PC-9 (cell line): ENCODE measurements at regions not wholly inside any gene's neighbourhood (a gene's known extent, or its start where the extent isn't known, plus 50 kb on each side); places are given as distances from the start of the nearest gene placed in this dataset.

Experiments
- BruUV-seq: library from RNA; stranded (reverse); fragments of 400-500 nt; replicated peaks from 2 replicates; lab custom pipeline; 2021; lab: Mats Ljungman, UMichigan
- CTCF ChIA-PET: fragments of 300-600 bp; sonication (Branson Sonifier 250); formaldehyde crosslinking; loops from one replicate; lab custom pipeline; 2022; ENCODE audit warnings: antibody characterized with exemption; lab: Charles Lee
- POLR2A ChIA-PET: fragments of 300-600 bp; sonication (Branson Sonifier 250); formaldehyde crosslinking; loops from one replicate; lab custom pipeline; 2022; ENCODE audit warnings: antibody characterized with exemption; ENCODE audit not compliant: unreplicated experiment; lab: Charles Lee
- DNase-seq, 2 experiments: peaks; one replicate each; pipeline versions ENCODE4 v3.0.0 to v3.0.0-alpha.2; 2015 to 2022; ENCODE audit warnings: mixed read lengths in 1 of 2
- H2AFZ ChIP-seq: fragments of 200-600 bp; sonication (generic); 2 replicates; pipeline ENCODE4 v1.8.1; 2017; ENCODE audit warnings: antibody characterized with exemption
- H3F3A ChIP-seq: fragments of 200-600 bp; sonication (generic); 2 replicates; pipeline ENCODE4 v1.8.1; 2017; ENCODE audit warnings: antibody characterized with exemption, mild to moderate bottlenecking, low read depth; ENCODE audit not compliant: insufficient read depth
- H3K27ac ChIP-seq: fragments of 200-600 bp; sonication (generic); 2 replicates; pipeline ENCODE4 v1.6.1; 2016; ENCODE audit warnings: mixed run types
- H3K27me3 ChIP-seq: fragments of 200-600 bp; sonication (generic); 2 replicates; pipeline ENCODE4 v1.6.1; 2016; ENCODE audit warnings: low read depth, mixed run types; ENCODE audit not compliant: insufficient read depth
- H3K36me3 ChIP-seq: fragments of 200-600 bp; sonication (generic); 2 replicates; pipeline ENCODE4 v1.6.1; 2016; ENCODE audit warnings: low read depth, mixed run types
- H3K4me1 ChIP-seq: fragments of 200-600 bp; sonication (generic); replicated peaks from 2 replicates; pipeline ENCODE4 v1.6.1; 2016; ENCODE audit warnings: mixed run types; ENCODE audit not compliant: insufficient read depth
- H3K4me2 ChIP-seq: fragments of 200-600 bp; sonication (generic); 2 replicates; pipeline ENCODE4 v1.6.1; 2017; ENCODE audit warnings: mixed run types
- H3K4me3 ChIP-seq: fragments of 200-600 bp; sonication (generic); 2 replicates; pipeline ENCODE4 v1.6.1; 2016; ENCODE audit warnings: mixed run types
- H3K79me2 ChIP-seq: fragments of 200-600 bp; sonication (generic); 2 replicates; pipeline ENCODE4 v1.6.1; 2017; ENCODE audit warnings: low read depth, mixed run types
- H3K9me2 ChIP-seq: fragments of 200-600 bp; sonication (generic); 2 replicates; pipeline ENCODE4 v1.8.1; 2017; ENCODE audit warnings: mild to moderate bottlenecking; ENCODE audit not compliant: insufficient read depth
- H3K9me3 ChIP-seq: fragments of 200-600 bp; sonication (generic); 2 replicates; pipeline ENCODE4 v1.8.1; 2016; ENCODE audit warnings: low read depth; ENCODE audit not compliant: insufficient read depth
- H4K20me1 ChIP-seq: fragments of 200-600 bp; sonication (generic); 2 replicates; pipeline ENCODE4 v1.8.1; 2017; ENCODE audit not compliant: insufficient read depth
- CTCF ChIP-seq: fragments of 200-600 bp; sonication (generic); conservative IDR thresholded peaks from 2 replicates; pipeline ENCODE4 v1.6.1; 2017; ENCODE audit warnings: mixed run types, antibody characterized with exemption, mild to moderate bottlenecking, moderate library complexity
- EZH2 ChIP-seq: fragments of 200-600 bp; sonication (generic); IDR thresholded peaks from 2 replicates; pipeline ENCODE4 v1.8.0; 2017; ENCODE audit warnings: antibody characterized with exemption, low read depth
- intact Hi-C: fragments of 100-400 bp; cut with micrococcal nuclease; formaldehyde crosslinking; loops from one replicate; pipeline ENCODE4 v1.10.0; 2022; ENCODE audit not compliant: unreplicated experiment

GRCh38 chr9:23412046-23412445 is 414.0 kb downstream of the ELAVL2 start:
- Histone ChIP-seq H3K36me3 (no peaks in the 10 kb centered on the region), H3K9me2 (no peaks in the 10 kb centered on the region), H3K79me2 (no peaks in the 10 kb centered on the region), H3K4me3 (no peak overlapping the region), H3K27me3 (no peaks in the 10 kb centered on the region), H3K9me3 (no peaks in the 10 kb centered on the region), H4K20me1 (no peaks in the 10 kb centered on the region), H3K4me1 (no peaks in the 10 kb centered on the region), H2AFZ (no peak overlapping the region), H3K27ac (no peak overlapping the region), H3K4me2 (no peak overlapping the region), H3F3A (no peaks in the 10 kb centered on the region)
- TF ChIP-seq EZH2 = no peak
- no peak for TF ChIP-seq CTCF
- DNase-seq = no peak
- ChIA-PET CTCF (no interaction called here), POLR2A (no interaction called here)
- BruUV-seq = no TSS peak
- intact Hi-C loops = no loop called here

GRCh38 chr9:23412458-23412857 is 413.6 kb downstream of the ELAVL2 start:
- no TSS peak for BruUV-seq
- no peaks in the 10 kb centered on the region for H3K4me1 ChIP-seq
- no peaks in the 10 kb centered on the region for H3K9me2 ChIP-seq
- H4K20me1 ChIP-seq = no peaks in the 10 kb centered on the region
- POLR2A ChIA-PET = no interaction called here
- intact Hi-C loops = no loop called here
- H3F3A ChIP-seq = no peaks in the 10 kb centered on the region
- no peaks in the 10 kb centered on the region for H3K9me3 ChIP-seq
- no peak overlapping the region for H3K27ac ChIP-seq
- no peaks in the 10 kb centered on the region for H3K36me3 ChIP-seq
- H3K4me3 ChIP-seq = no peak overlapping the region
- H3K79me2 ChIP-seq = no peaks in the 10 kb centered on the region
- no peaks in the 10 kb centered on the region for H3K27me3 ChIP-seq
- no peak overlapping the region for H2AFZ ChIP-seq
- CTCF ChIA-PET = no interaction called here
- H3K4me2 ChIP-seq = no peak overlapping the region
- DNase-seq = no peak
- TF ChIP-seq EZH2 (no peak), CTCF (no peak)

- no peak for DNase-seq
- H3F3A ChIP-seq = no peaks in the 10 kb centered on the region
- H3K9me3 ChIP-seq = no peaks in the 10 kb centered on the region
- ChIA-PET POLR2A (no interaction called here), CTCF (no interaction called here)
- BruUV-seq = no TSS peak
- H3K9me2 ChIP-seq = no peaks in the 10 kb centered on the region
- H3K4me2 ChIP-seq = no peak overlapping the region
- H3K79me2 ChIP-seq = no peaks in the 10 kb centered on the region
- no peaks in the 10 kb centered on the region for H3K4me1 ChIP-seq
- H3K27me3 ChIP-seq = no peaks in the 10 kb centered on the region
- no peak overlapping the region for H3K4me3 ChIP-seq
- no peak overlapping the region for H2AFZ ChIP-seq
- H4K20me1 ChIP-seq = no peaks in the 10 kb centered on the region
- H3K36me3 ChIP-seq = no peaks in the 10 kb centered on the region
- intact Hi-C loops = no loop called here
- H3K27ac ChIP-seq = no peak overlapping the region
- TF ChIP-seq EZH2 = no peak
- no peak for TF ChIP-seq CTCF
Observed at GRCh38 chr9:23413541-23413940, 412.5 kb downstream of the ELAVL2 start.
